ENCODE measurements at regions not wholly inside any gene's neighbourhood (a gene's known extent, or its start where the extent isn't known, plus 50 kb on each side); places are given as distances from the start of the nearest gene placed in this dataset.

GRCh38 chr5:133797167-133797566 lies 171.3 kb downstream of the C5orf15 start:
- no peak for DNase-seq (ENCODE audit: low read depth in 3 of 3)

GRCh38 chr5:133796186-133796585 lies 172.2 kb downstream of the C5orf15 start:
- DNase-seq (ENCODE audit: low read depth in 3 of 3): no peak

- no peak for DNase-seq (ENCODE audit: low read depth in 3 of 3)
Observed at GRCh38 chr5:133794771-133795415, 173.5 kb downstream of the C5orf15 start.

GRCh38 chr5:133793756-133794465 lies 174.5 kb downstream of the C5orf15 start:
- no peak for DNase-seq (ENCODE audit: low read depth in 3 of 3)

GRCh38 chr5:133792655-133793054 lies 175.8 kb downstream of the C5orf15 start:
- DNase-seq (ENCODE audit: low read depth in 3 of 3): no peak

GRCh38 chr5:133792024-133792423 lies 176.4 kb downstream of the C5orf15 start:
- no peak for DNase-seq (ENCODE audit: low read depth in 3 of 3)

GRCh38 chr5:133790898-133791297 lies 177.5 kb downstream of the C5orf15 start:
- no peak for DNase-seq (ENCODE audit: low read depth in 3 of 3)

- no peak for DNase-seq (ENCODE audit: low read depth in 3 of 3)
Observed at GRCh38 chr5:133789428-133789827, 177.1 kb upstream of the FSTL4 start.

- DNase-seq (ENCODE audit: low read depth in 3 of 3): no peak
Observed at GRCh38 chr5:133788121-133788520, 175.8 kb upstream of the FSTL4 start.

- no peak for DNase-seq (ENCODE audit: low read depth in 3 of 3)
Observed at GRCh38 chr5:133786420-133786819, 174.1 kb upstream of the FSTL4 start.

- no peak for DNase-seq (ENCODE audit: low read depth in 3 of 3)
Observed at GRCh38 chr5:133785182-133785581, 172.8 kb upstream of the FSTL4 start.

- DNase-seq (ENCODE audit: low read depth in 3 of 3): no peak
Observed at GRCh38 chr5:133783481-133783880, 171.1 kb upstream of the FSTL4 start.

GRCh38 chr5:133782736-133783135 lies 170.4 kb upstream of the FSTL4 start:
- no peak for DNase-seq (ENCODE audit: low read depth in 3 of 3)

- DNase-seq (ENCODE audit: low read depth in 3 of 3): no peak
Observed at GRCh38 chr5:133781436-133782225, 169.3 kb upstream of the FSTL4 start.

GRCh38 chr5:133780619-133781280 lies 168.4 kb upstream of the FSTL4 start:
- no peak for DNase-seq (ENCODE audit: low read depth in 3 of 3)

- DNase-seq (ENCODE audit: low read depth in 3 of 3): no peak
Observed at GRCh38 chr5:133779828-133780475, 167.6 kb upstream of the FSTL4 start.

- no peak for DNase-seq (ENCODE audit: low read depth in 3 of 3)
Observed at GRCh38 chr5:133778636-133779035, 166.3 kb upstream of the FSTL4 start.

- DNase-seq (ENCODE audit: low read depth in 3 of 3): no peak
Observed at GRCh38 chr5:133777951-133778350, 165.6 kb upstream of the FSTL4 start.

GRCh38 chr5:133775584-133776304 lies 163.4 kb upstream of the FSTL4 start:
- DNase-seq (ENCODE audit: low read depth in 3 of 3): no peak

- DNase-seq (ENCODE audit: low read depth in 3 of 3): no peak
Observed at GRCh38 chr5:133773247-133774202, 161.2 kb upstream of the FSTL4 start.
